GM12873 (cell line): ENCODE measurements at regions not wholly inside any gene's neighbourhood (a gene's known extent, or its start where the extent isn't known, plus 50 kb on each side); places are given as distances from the start of the nearest gene placed in this dataset.

Source experiments
- CTCF ChIP-seq: IDR thresholded peaks from 2 replicates; pipeline ENCODE4 v1.5.1; 2012; ENCODE audit warnings: low read depth, mild to moderate bottlenecking, moderate library complexity, low read length, control low read depth; ENCODE audit not compliant: insufficient read depth; ENCODE audit errors: missing control alignments

- TF ChIP-seq CTCF = no peak
Measured at GRCh38 chr6:117817499-117817898, 89.6 kb upstream of the SLC35F1 start.

GRCh38 chr6:117817992-117818391, 89.1 kb upstream of the SLC35F1 start:
- no peak for TF ChIP-seq CTCF

GRCh38 chr6:117818449-117818848, 88.6 kb upstream of the SLC35F1 start:
- TF ChIP-seq CTCF = no peak

GRCh38 chr6:117829594-117830319, 77.3 kb upstream of the SLC35F1 start:
- peak; percentile 62 for TF ChIP-seq CTCF

GRCh38 chr6:117837261-117837660, 69.8 kb upstream of the SLC35F1 start:
- TF ChIP-seq CTCF = no peak

- TF ChIP-seq CTCF = no peak
Measured at GRCh38 chr6:117840541-117840983, 66.5 kb upstream of the SLC35F1 start.

GRCh38 chr6:117847912-117848311, 59.2 kb upstream of the SLC35F1 start:
- TF ChIP-seq CTCF = no peak
